Endothelial cell (in vitro differentiated cells): ENCODE measurements at regions not wholly inside any gene's neighbourhood (a gene's known extent, or its start where the extent isn't known, plus 50 kb on each side); places are given as distances from the start of the nearest gene placed in this dataset.

Experiments used
- DNase-seq: peaks from one replicate; pipeline ENCODE4 v3.0.0; 2021; ENCODE audit warnings: low spot score
- H3K27ac Mint-ChIP-seq: one replicate; pipeline ENCODE4 v1.8.0; 2021; ENCODE audit warnings: mixed read lengths, inconsistent platforms; ENCODE audit not compliant: unreplicated experiment
- H3K27me3 Mint-ChIP-seq: one replicate; pipeline ENCODE4 v1.8.0; 2021; ENCODE audit warnings: mild to moderate bottlenecking, moderate library complexity, mixed read lengths, inconsistent platforms; ENCODE audit not compliant: unreplicated experiment
- H3K36me3 Mint-ChIP-seq: one replicate; pipeline ENCODE4 v1.8.0; 2021; ENCODE audit warnings: mild to moderate bottlenecking, low read depth, mixed read lengths, inconsistent platforms; ENCODE audit not compliant: unreplicated experiment
- H3K4me1 Mint-ChIP-seq: one replicate; pipeline ENCODE4 v1.8.0; 2021; ENCODE audit warnings: mild to moderate bottlenecking, mixed read lengths, inconsistent platforms; ENCODE audit not compliant: unreplicated experiment
- H3K4me3 Mint-ChIP-seq: one replicate; pipeline ENCODE4 v1.8.0; 2021; ENCODE audit warnings: mild to moderate bottlenecking, mixed read lengths, inconsistent platforms; ENCODE audit not compliant: unreplicated experiment
- H3K9me3 Mint-ChIP-seq: one replicate; pipeline ENCODE4 v1.8.0; 2021; ENCODE audit warnings: mixed read lengths, inconsistent platforms; ENCODE audit not compliant: unreplicated experiment
- TF ChIP-seq, protein P1 (sequence below): fragments of 200-600 bp; sonication (generic); IDR thresholded peaks from one replicate; pipeline ENCODE4 v1.5.0; 2021; ENCODE audit warnings: antibody characterized with exemption; ENCODE audit not compliant: unreplicated experiment

- Mint-ChIP-seq H3K27ac (peak overlapping the region; percentile 36), H3K27me3 (peaks cover 4% of the 10 kb centered on the region), H3K36me3 (peaks cover 4% of the 10 kb centered on the region), H3K9me3 (no peaks in the 10 kb centered on the region), H3K4me1 (peaks cover 4% of the 10 kb centered on the region), H3K4me3 (no peak overlapping the region)
- DNase-seq = no peak
- TF ChIP-seq, protein P1, sequence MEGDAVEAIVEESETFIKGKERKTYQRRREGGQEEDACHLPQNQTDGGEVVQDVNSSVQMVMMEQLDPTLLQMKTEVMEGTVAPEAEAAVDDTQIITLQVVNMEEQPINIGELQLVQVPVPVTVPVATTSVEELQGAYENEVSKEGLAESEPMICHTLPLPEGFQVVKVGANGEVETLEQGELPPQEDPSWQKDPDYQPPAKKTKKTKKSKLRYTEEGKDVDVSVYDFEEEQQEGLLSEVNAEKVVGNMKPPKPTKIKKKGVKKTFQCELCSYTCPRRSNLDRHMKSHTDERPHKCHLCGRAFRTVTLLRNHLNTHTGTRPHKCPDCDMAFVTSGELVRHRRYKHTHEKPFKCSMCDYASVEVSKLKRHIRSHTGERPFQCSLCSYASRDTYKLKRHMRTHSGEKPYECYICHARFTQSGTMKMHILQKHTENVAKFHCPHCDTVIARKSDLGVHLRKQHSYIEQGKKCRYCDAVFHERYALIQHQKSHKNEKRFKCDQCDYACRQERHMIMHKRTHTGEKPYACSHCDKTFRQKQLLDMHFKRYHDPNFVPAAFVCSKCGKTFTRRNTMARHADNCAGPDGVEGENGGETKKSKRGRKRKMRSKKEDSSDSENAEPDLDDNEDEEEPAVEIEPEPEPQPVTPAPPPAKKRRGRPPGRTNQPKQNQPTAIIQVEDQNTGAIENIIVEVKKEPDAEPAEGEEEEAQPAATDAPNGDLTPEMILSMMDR = no peak
These were observed 80.0 kb upstream of the CHST15 start for GRCh38 chr10:124173298-124173900.

DNA sequence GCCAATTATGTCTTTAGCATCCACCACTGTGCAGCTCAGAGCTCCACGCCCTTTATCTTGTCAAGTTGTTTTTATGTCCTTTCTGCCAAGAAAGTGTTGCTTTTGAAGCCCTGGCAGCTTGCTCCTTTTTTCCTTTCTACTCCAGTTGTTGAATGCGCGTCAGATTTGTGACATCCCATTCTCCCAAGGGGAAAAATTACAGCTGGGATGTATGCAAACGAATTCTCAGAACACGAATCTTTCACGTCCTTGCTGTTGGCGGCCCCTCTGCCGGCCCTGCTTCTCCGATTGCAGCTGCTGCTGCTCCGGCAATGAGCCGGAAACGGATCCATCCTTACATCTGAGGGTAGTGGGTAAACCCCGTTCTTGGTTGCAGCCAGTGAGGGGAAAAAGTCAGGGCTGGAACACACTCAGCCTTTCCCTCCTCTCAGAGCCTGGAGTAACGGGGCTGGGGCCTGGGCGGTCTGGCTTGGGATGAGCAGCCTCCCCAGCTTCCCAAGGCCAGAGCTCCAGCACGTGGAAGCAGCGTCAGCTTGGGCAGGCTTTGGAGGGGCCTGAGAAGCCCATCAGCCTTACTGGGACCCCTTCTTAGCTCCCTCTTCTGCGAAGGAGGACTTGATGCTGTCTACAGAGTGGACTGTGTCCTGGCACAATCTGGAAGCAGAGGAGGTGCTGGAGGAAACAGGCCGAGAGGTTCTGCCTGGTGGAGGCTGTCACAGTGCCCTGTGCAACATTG lies 79.0 kb upstream of the CHST15 start:
- Mint-ChIP-seq H3K9me3 (no peaks in the 10 kb centered on the region), H3K4me1 (peaks cover 4% of the 10 kb centered on the region), H3K27me3 (peaks cover 4% of the 10 kb centered on the region), H3K36me3 (peaks cover 4% of the 10 kb centered on the region), H3K4me3 (no peak overlapping the region), H3K27ac (no peak overlapping the region)
- TF ChIP-seq, protein P1 = no peak
- no peak for DNase-seq

- H3K36me3 Mint-ChIP-seq = peaks cover 4% of the 10 kb centered on the region
- no peak overlapping the region for H3K27ac Mint-ChIP-seq
- H3K4me1 Mint-ChIP-seq = peaks cover 3% of the 10 kb centered on the region
- H3K9me3 Mint-ChIP-seq = no peaks in the 10 kb centered on the region
- H3K4me3 Mint-ChIP-seq = no peak overlapping the region
- TF ChIP-seq, protein P1 = no peak
- DNase-seq = no peak
- H3K27me3 Mint-ChIP-seq = peaks cover 4% of the 10 kb centered on the region
These were observed 78.2 kb upstream of the CHST15 start for GRCh38 chr10:124171561-124171960.

GRCh38 chr10:124170631-124171030 lies 77.2 kb upstream of the CHST15 start:
- Mint-ChIP-seq H3K27me3 (peaks cover 4% of the 10 kb centered on the region), H3K4me3 (no peak overlapping the region), H3K36me3 (peaks cover 4% of the 10 kb centered on the region), H3K4me1 (peaks cover 2% of the 10 kb centered on the region), H3K27ac (no peak overlapping the region), H3K9me3 (no peaks in the 10 kb centered on the region)
- TF ChIP-seq, protein P1 = no peak
- no peak for DNase-seq
